ENCODE measurements at regions not wholly inside any gene's neighbourhood (a gene's known extent, or its start where the extent isn't known, plus 50 kb on each side); places are given as distances from the start of the nearest gene placed in this dataset.

DNA sequence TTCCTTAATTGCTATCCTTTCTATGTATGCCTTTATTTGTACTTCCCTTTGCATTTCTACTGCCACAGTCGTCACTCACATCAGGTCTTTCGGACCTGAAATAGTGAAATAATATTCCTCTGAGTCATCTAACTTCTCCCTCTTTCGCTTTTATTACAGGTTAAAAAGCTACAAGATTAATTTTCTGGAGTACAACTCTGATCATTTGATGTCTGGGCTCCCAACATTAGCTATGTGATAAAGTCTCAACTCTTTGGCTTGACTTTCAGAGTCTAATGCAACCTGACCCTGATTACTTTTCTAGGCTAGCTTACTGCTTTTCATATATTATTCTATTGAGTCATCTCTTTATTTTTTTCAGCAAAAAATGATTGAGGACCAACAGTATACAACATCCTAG is 638.8 kb upstream of the WWC1 start:
- no peaks in the 10 kb centered on the region for H3K27me3 Mint-ChIP-seq
- intact Hi-C loops (cut with micrococcal nuclease): no loop called here
- H3K36me3 Mint-ChIP-seq: no peaks in the 10 kb centered on the region
- no peaks in the 10 kb centered on the region for H3K4me1 Mint-ChIP-seq
- Histone ChIP-seq H3K36me3 (ENCODE audit: insufficient read depth, low read length) (no peaks in the 10 kb centered on the region), H3K4me3 (ENCODE audit: low read length in 2 of 2) (no peak overlapping the region), H3K9me3 (ENCODE audit: control insufficient read depth in 1 of 2, low read length in 2 of 2) (no peaks in the 10 kb centered on the region), H3K27ac (ENCODE audit: low read depth, low read length) (no peak overlapping the region), H3K4me1 (ENCODE audit: insufficient read depth, low read length) (no peaks in the 10 kb centered on the region), H3K27me3 (ENCODE audit: insufficient read depth, low read length) (no peaks in the 10 kb centered on the region)
- H3K9me3 Mint-ChIP-seq: peaks cover 0 to 5% (median 0%) of the 10 kb centered on the region in 8 donors
- ChIA-PET CTCF (ENCODE audit: partially characterized antibody) (no interaction called here), POLR2A (ENCODE audit: partially characterized antibody) (no interaction called here)
- H3K27ac Mint-ChIP-seq: no peak overlapping the region
- no peak overlapping the region for H3K4me3 Mint-ChIP-seq
- no peak for DNase-seq

DNA sequence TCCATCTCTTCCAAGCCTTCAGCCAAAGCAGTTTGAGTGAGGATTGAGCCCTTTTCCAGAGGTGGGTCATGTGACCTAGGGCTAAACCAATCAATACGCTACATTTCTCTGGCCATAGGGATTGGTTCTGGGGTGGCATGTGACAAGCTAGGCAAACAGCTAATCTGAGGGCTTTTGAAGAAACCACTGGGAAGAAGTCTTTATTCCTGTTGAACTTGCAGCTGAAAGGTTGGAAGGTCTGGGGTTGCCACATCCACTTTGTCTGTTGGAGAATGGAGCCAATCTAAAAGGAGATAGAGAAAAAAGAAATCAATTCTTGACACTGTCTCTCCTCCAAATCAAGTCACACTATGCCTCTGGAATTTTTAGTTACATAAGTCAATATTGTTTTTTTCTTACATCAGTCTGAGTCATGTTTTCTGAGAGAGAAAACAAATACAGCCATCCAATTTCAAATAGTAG is 637.8 kb upstream of the WWC1 start:
- no peaks in the 10 kb centered on the region for H3K27me3 Mint-ChIP-seq
- H3K36me3 Mint-ChIP-seq: no peaks in the 10 kb centered on the region
- no peak overlapping the region for H3K4me3 Mint-ChIP-seq
- Histone ChIP-seq H3K4me3 (ENCODE audit: low read length in 2 of 2) (no peak overlapping the region), H3K27ac (ENCODE audit: low read depth, low read length) (no peak overlapping the region), H3K27me3 (ENCODE audit: insufficient read depth, low read length) (no peaks in the 10 kb centered on the region), H3K36me3 (ENCODE audit: insufficient read depth, low read length) (no peaks in the 10 kb centered on the region), H3K4me1 (ENCODE audit: insufficient read depth, low read length) (no peaks in the 10 kb centered on the region), H3K9me3 (ENCODE audit: control insufficient read depth in 1 of 2, low read length in 2 of 2) (no peaks in the 10 kb centered on the region)
- intact Hi-C loops (cut with micrococcal nuclease): no loop called here
- H3K27ac Mint-ChIP-seq: no peak overlapping the region
- DNase-seq: no peak
- H3K4me1 Mint-ChIP-seq: no peaks in the 10 kb centered on the region
- peaks cover 0 to 5% (median 0%) of the 10 kb centered on the region in 8 donors for H3K9me3 Mint-ChIP-seq
- ChIA-PET CTCF (ENCODE audit: partially characterized antibody) (no interaction called here), POLR2A (ENCODE audit: partially characterized antibody) (no interaction called here)

DNA sequence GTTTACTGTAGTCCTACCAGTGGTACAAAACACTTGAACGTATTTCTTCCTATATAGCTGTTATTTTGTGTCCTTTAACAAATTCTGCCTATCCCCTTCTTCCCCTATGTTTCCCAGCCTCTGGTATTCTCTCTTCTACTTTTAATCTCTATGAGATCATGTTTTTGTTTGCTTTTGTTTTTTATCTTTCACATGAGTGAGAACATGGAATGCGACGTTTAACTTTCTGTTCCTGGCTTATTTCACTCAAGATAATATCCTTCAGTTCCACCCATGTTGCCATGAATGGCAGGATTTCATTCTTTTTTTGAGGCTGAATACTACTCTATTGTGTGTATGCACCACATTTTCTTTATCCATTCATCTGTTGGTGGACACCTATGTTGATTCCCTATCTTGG is 634.4 kb upstream of the WWC1 start:
- POLR2A ChIA-PET (ENCODE audit: partially characterized antibody): no interaction called here
- H3K4me1 Mint-ChIP-seq: no peaks in the 10 kb centered on the region
- Histone ChIP-seq H3K27ac (ENCODE audit: low read depth, low read length) (no peak overlapping the region), H3K27me3 (ENCODE audit: insufficient read depth, low read length) (no peaks in the 10 kb centered on the region), H3K36me3 (ENCODE audit: insufficient read depth, low read length) (no peaks in the 10 kb centered on the region), H3K4me3 (ENCODE audit: low read length in 2 of 2) (no peak overlapping the region), H3K9me3 (ENCODE audit: control insufficient read depth in 1 of 2, low read length in 2 of 2) (no peaks in the 10 kb centered on the region), H3K4me1 (ENCODE audit: insufficient read depth, low read length) (no peaks in the 10 kb centered on the region)
- H3K27ac Mint-ChIP-seq: no peak overlapping the region
- CTCF ChIA-PET (ENCODE audit: partially characterized antibody): no interaction called here
- H3K27me3 Mint-ChIP-seq: no peaks in the 10 kb centered on the region
- no peak overlapping the region for H3K4me3 Mint-ChIP-seq
- peaks cover 0 to 2% (median 0%) of the 10 kb centered on the region in 8 donors for H3K9me3 Mint-ChIP-seq
- no peak for DNase-seq
- intact Hi-C loops (cut with micrococcal nuclease): no loop called here
- no peaks in the 10 kb centered on the region for H3K36me3 Mint-ChIP-seq

DNA sequence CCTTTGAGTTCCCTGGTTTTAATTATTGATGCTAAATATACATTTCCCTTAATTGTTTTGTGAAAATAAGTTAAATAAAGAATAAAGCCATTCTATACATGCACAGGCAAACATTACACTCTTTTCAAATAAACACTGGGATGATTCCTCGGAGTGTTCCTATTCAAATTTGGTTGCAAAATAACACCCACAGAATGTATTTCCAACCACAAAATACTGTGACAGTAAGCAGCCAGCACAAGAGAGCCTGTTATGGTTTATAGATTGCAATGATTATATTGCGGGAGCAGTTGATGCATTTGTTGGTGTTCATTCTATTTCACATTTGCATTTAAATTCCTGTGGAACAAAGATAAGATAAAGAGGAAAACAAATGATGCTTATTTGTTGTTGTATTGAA is 632.6 kb upstream of the WWC1 start:
- no peak overlapping the region for H3K4me3 ChIP-seq (ENCODE audit: low read length in 2 of 2)
- CTCF ChIA-PET (ENCODE audit: partially characterized antibody): no interaction called here
- POLR2A ChIA-PET (ENCODE audit: partially characterized antibody): no interaction called here
- no peaks in the 10 kb centered on the region for H3K36me3 Mint-ChIP-seq
- no peaks in the 10 kb centered on the region for H3K4me1 ChIP-seq (ENCODE audit: insufficient read depth, low read length)
- no peak for DNase-seq
- no peak overlapping the region for H3K27ac Mint-ChIP-seq
- peaks cover 0 to 2% (median 0%) of the 10 kb centered on the region in 8 donors for H3K9me3 Mint-ChIP-seq
- no peaks in the 10 kb centered on the region for H3K36me3 ChIP-seq (ENCODE audit: insufficient read depth, low read length)
- H3K4me1 Mint-ChIP-seq: no peaks in the 10 kb centered on the region
- no peaks in the 10 kb centered on the region for H3K9me3 ChIP-seq (ENCODE audit: control insufficient read depth in 1 of 2, low read length in 2 of 2)
- H3K27me3 ChIP-seq (ENCODE audit: insufficient read depth, low read length): no peaks in the 10 kb centered on the region
- H3K27me3 Mint-ChIP-seq: no peaks in the 10 kb centered on the region
- H3K27ac ChIP-seq (ENCODE audit: low read depth, low read length): no peak overlapping the region
- no peak overlapping the region for H3K4me3 Mint-ChIP-seq
- intact Hi-C loops (cut with micrococcal nuclease): no loop called here

DNA sequence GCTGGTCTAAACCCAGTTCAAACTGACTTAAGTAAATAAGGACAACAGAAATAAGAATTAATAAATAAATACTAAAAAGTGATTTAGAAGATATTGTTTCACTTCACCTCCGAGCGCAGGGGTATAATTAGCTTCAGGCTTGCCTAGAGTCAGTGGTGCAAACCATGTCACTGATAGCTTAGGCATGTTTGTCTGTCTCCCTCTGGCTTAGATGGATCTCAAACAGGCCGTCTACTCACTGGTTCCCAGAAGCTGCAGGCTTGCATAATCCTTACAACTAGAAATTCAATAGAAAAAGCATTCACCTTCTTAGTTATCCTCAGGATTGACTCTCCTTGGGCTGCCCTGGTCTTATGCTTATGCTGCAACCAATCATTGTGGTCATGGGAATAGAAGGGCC is 629.8 kb upstream of the WWC1 start:
- H3K9me3 Mint-ChIP-seq: peaks cover 0 to 2% (median 0%) of the 10 kb centered on the region in 8 donors
- CTCF ChIA-PET (ENCODE audit: partially characterized antibody): no interaction called here
- no peaks in the 10 kb centered on the region for H3K36me3 Mint-ChIP-seq
- Histone ChIP-seq H3K9me3 (ENCODE audit: control insufficient read depth in 1 of 2, low read length in 2 of 2) (no peaks in the 10 kb centered on the region), H3K4me1 (ENCODE audit: insufficient read depth, low read length) (no peaks in the 10 kb centered on the region), H3K36me3 (ENCODE audit: insufficient read depth, low read length) (no peaks in the 10 kb centered on the region), H3K4me3 (ENCODE audit: low read length in 2 of 2) (no peak overlapping the region), H3K27ac (ENCODE audit: low read depth, low read length) (no peak overlapping the region), H3K27me3 (ENCODE audit: insufficient read depth, low read length) (no peaks in the 10 kb centered on the region)
- DNase-seq: no peak
- no peaks in the 10 kb centered on the region for H3K27me3 Mint-ChIP-seq
- no peak overlapping the region for H3K27ac Mint-ChIP-seq
- no peaks in the 10 kb centered on the region for H3K4me1 Mint-ChIP-seq
- POLR2A ChIA-PET (ENCODE audit: partially characterized antibody): no interaction called here
- no peak overlapping the region for H3K4me3 Mint-ChIP-seq
- intact Hi-C loops (cut with micrococcal nuclease): no loop called here

DNA sequence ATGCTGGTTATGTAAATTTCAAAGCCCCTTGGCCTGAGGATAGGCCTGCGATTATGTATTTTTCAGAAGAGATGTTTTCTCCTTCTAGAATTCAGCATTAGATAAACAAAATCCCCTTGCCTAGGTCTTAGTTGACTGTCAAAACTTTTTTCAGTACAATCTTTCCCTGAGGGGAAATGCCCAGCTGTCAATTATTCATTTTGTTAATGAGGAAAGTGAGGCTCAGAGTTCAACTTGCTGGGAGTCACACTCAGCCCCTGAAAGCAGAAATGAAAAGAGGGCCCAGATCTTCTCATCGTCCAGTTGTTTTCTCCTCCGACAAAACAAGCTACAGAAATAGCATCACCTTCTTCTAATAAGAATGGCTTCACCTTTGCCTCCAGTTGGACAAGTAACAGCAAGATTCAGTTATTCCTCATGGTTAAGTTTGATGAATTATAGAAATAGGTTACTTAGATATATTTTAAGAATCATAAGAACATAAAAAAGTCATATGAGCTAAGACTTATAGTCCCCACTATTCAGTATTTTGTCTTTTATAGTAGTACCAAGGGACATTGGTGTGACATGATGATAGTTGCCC is 627.1 kb upstream of the WWC1 start:
- no peaks in the 10 kb centered on the region for H3K9me3 ChIP-seq (ENCODE audit: control insufficient read depth in 1 of 2, low read length in 2 of 2)
- no peak for DNase-seq
- intact Hi-C loops (cut with micrococcal nuclease): no loop called here
- H3K27ac ChIP-seq (ENCODE audit: low read depth, low read length): no peak overlapping the region
- no peaks in the 10 kb centered on the region for H3K36me3 ChIP-seq (ENCODE audit: insufficient read depth, low read length)
- H3K9me3 Mint-ChIP-seq: peaks cover 0 to 2% (median 0%) of the 10 kb centered on the region in 8 donors
- no peaks in the 10 kb centered on the region for H3K27me3 ChIP-seq (ENCODE audit: insufficient read depth, low read length)
- no peaks in the 10 kb centered on the region for H3K4me1 Mint-ChIP-seq
- H3K4me1 ChIP-seq (ENCODE audit: insufficient read depth, low read length): no peaks in the 10 kb centered on the region
- POLR2A ChIA-PET (ENCODE audit: partially characterized antibody): no interaction called here
- H3K27ac Mint-ChIP-seq: no peak overlapping the region
- H3K4me3 Mint-ChIP-seq: no peak overlapping the region
- CTCF ChIA-PET (ENCODE audit: partially characterized antibody): no interaction called here
- H3K4me3 ChIP-seq (ENCODE audit: low read length in 2 of 2): no peak overlapping the region
- H3K27me3 Mint-ChIP-seq: no peaks in the 10 kb centered on the region
- no peaks in the 10 kb centered on the region for H3K36me3 Mint-ChIP-seq

DNA sequence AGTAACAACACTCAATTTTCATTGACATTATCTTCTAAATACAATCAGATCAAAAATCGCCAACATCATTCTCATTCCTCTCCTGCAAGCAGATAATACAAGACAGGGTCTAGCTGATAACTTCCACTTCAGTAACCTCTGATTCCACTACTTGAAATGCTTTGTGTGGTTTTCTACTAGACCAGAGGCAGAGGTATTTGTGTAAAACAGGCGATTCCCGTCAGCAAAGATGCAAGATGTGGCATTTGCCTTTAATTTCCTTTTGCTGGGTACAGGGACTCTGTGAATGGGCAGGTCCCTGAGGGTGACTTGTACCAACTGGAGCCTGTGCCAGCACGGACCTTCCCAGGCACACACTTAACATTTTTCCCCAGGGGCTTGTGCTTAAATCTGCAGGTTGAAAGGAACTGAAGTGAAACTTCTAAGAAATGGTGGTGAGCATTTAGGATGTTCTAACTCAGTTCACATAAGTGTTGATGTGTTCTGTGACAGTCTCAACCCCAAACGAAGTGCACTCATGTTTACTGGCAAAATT is 625.5 kb upstream of the WWC1 start:
- Mint-ChIP-seq H3K27me3 (peaks cover 0 to 1% of the 10 kb centered on the region in 2 donors), H3K9me3 (peaks cover 0 to 2% (median 0%) of the 10 kb centered on the region in 8 donors), H3K36me3 (no peaks in the 10 kb centered on the region), H3K27ac (no peak overlapping the region), H3K4me3 (no peak overlapping the region), H3K4me1 (no peaks in the 10 kb centered on the region)
- intact Hi-C loops (cut with micrococcal nuclease): no loop called here
- Histone ChIP-seq H3K36me3 (ENCODE audit: insufficient read depth, low read length) (no peaks in the 10 kb centered on the region), H3K4me3 (ENCODE audit: low read length in 2 of 2) (no peak overlapping the region), H3K27ac (ENCODE audit: low read depth, low read length) (no peak overlapping the region), H3K9me3 (ENCODE audit: control insufficient read depth in 1 of 2, low read length in 2 of 2) (no peaks in the 10 kb centered on the region), H3K27me3 (ENCODE audit: insufficient read depth, low read length) (no peaks in the 10 kb centered on the region), H3K4me1 (ENCODE audit: insufficient read depth, low read length) (no peaks in the 10 kb centered on the region)
- no peak for DNase-seq
- CTCF ChIA-PET (ENCODE audit: partially characterized antibody): no interaction called here
- POLR2A ChIA-PET (ENCODE audit: partially characterized antibody): no interaction called here

DNA sequence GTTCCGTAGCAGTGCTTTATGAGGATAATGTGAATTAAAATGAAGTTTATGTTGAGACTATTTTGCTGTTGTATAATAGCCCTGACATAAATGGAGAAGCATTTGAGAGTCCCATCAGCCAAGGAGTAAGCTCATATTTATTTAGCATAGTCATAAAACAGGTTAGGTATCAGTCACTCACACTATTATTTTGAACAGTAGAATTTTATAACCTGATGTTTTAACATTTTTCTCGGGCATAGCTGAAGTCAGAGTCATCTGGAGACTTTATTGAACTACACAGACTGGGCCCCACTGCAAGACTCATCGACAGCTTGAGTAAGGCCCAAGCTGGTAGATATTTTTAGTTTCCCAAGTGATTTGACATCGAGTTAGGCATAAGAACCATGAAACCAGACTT is 620.3 kb upstream of the WWC1 start:
- Mint-ChIP-seq H3K4me3 (no peak overlapping the region), H3K27me3 (peaks cover 0 to 2% of the 10 kb centered on the region in 2 donors), H3K27ac (no peak overlapping the region), H3K9me3 (peaks cover 0 to 6% (median 3%) of the 10 kb centered on the region in 8 donors), H3K4me1 (no peaks in the 10 kb centered on the region), H3K36me3 (no peaks in the 10 kb centered on the region)
- H3K27ac ChIP-seq (ENCODE audit: low read depth, low read length): no peak overlapping the region
- H3K36me3 ChIP-seq (ENCODE audit: insufficient read depth, low read length): no peaks in the 10 kb centered on the region
- POLR2A ChIA-PET (ENCODE audit: partially characterized antibody): no interaction called here
- no peak overlapping the region for H3K4me3 ChIP-seq (ENCODE audit: low read length in 2 of 2)
- intact Hi-C loops (cut with micrococcal nuclease): no loop called here
- H3K9me3 ChIP-seq (ENCODE audit: control insufficient read depth in 1 of 2, low read length in 2 of 2): no peaks in the 10 kb centered on the region
- no peaks in the 10 kb centered on the region for H3K27me3 ChIP-seq (ENCODE audit: insufficient read depth, low read length)
- CTCF ChIA-PET (ENCODE audit: partially characterized antibody): no interaction called here
- no peak for DNase-seq
- H3K4me1 ChIP-seq (ENCODE audit: insufficient read depth, low read length): no peaks in the 10 kb centered on the region

Measured in CD4-positive, alpha-beta memory T cell (primary cell).